Endothelial cell of umbilical vein (primary cell): ENCODE measurements at regions not wholly inside any gene's neighbourhood (a gene's known extent, or its start where the extent isn't known, plus 50 kb on each side); places are given as distances from the start of the nearest gene placed in this dataset.
A peak's percentile ranks its signal among the peaks of the same experiment; 100 is the strongest.

Source experiments
- BruUV-seq: library from RNA; stranded (reverse); fragments of 400-500 nt; replicated peaks from 2 replicates; lab custom pipeline; 2021; lab: Mats Ljungman, UMichigan
- CTCF ChIA-PET: fragments of 300-600, 350-600 bp; sonication (Branson Sonifier 250); formaldehyde crosslinking; loops from one replicate; lab custom pipeline; 2021; ENCODE audit warnings: antibody characterized with exemption, inconsistent platforms; lab: Charles Lee
- POLR2A ChIA-PET: fragments of 300-600, 350-600 bp; sonication (Branson Sonifier 250); formaldehyde crosslinking; loops from one replicate; lab custom pipeline; 2021; ENCODE audit warnings: antibody characterized with exemption, inconsistent platforms; lab: Charles Lee
- DNase-seq: peaks from one replicate; pipeline ENCODE4 v3.0.0-alpha.2; 2011; ENCODE audit warnings: low read depth, low spot score
- FAIRE-seq: peaks from 2 replicates; lab custom pipeline; 2011; peaks lifted over from hg19 to GRCh38; lab: Jason Lieb, UNC
- H2AFZ ChIP-seq: 2 replicates; pipeline ENCODE4 v1.6.0; 2012; ENCODE audit warnings: low read depth, low read length, control low read depth, inconsistent platforms
- H3K27ac ChIP-seq: 2 replicates; pipeline ENCODE4 v1.5.1; 2011; ENCODE audit warnings: low read depth, mild to moderate bottlenecking, control low read depth, low read length, moderate library complexity; ENCODE audit not compliant: insufficient read depth
- H3K27me3 ChIP-seq, 2 experiments: 2 replicates each; pipeline versions ENCODE4 v1.6.0 to v1.6.1; 2011; ENCODE audit warnings: low read length in 2 of 2, mixed read lengths in 1 of 2; ENCODE audit not compliant: control insufficient read depth in 2 of 2, insufficient read depth in 2 of 2
- H3K36me3 ChIP-seq, 2 experiments: 2 replicates in 1 of 2; 3 replicates in 1 of 2; pipeline ENCODE4 v1.5.1; 2011; ENCODE audit warnings: low read length in 2 of 2, mild to moderate bottlenecking in 1 of 2, moderate library complexity in 1 of 2; ENCODE audit not compliant: control insufficient read depth in 2 of 2, insufficient read depth in 2 of 2; ENCODE audit errors: extremely low read depth in 1 of 2
- H3K4me1 ChIP-seq: 3 replicates; pipeline ENCODE4 v1.5.1; 2011; ENCODE audit warnings: mild to moderate bottlenecking, low read length; ENCODE audit not compliant: control insufficient read depth, insufficient read depth; ENCODE audit errors: extremely low read depth
- H3K4me2 ChIP-seq: 2 replicates; pipeline ENCODE4 v1.6.1; 2011; ENCODE audit warnings: low read length, control low read depth, mixed read lengths; ENCODE audit not compliant: insufficient read depth
- H3K4me3 ChIP-seq, 3 experiments: fragments of 200-600 bp in 1 of 3; sonication (generic), shearing (Covaris generic) in 1 of 3; replicated peaks in 1 of 3; 2 replicates each; pipeline ENCODE4 v1.5.1; 2011 to 2016; ENCODE audit warnings: control low read depth in 3 of 3, low read length in 3 of 3, mild to moderate bottlenecking in 2 of 3, inconsistent platforms in 1 of 3, low read depth in 1 of 3, moderate library complexity in 1 of 3; ENCODE audit not compliant: insufficient read depth in 1 of 3
- H3K79me2 ChIP-seq: 2 replicates; pipeline ENCODE4 v1.6.0; 2012; ENCODE audit warnings: low read length, inconsistent platforms; ENCODE audit not compliant: control insufficient read depth, insufficient read depth
- H3K9ac ChIP-seq: replicated peaks from 2 replicates; pipeline ENCODE3; 2011; ENCODE audit warnings: low read length, control low read depth; ENCODE audit not compliant: insufficient read depth; ENCODE audit errors: extremely low read depth
- H3K9me1 ChIP-seq: replicated peaks from 3 replicates; pipeline ENCODE4 v1.6.0; 2011; ENCODE audit warnings: mild to moderate bottlenecking, low read length; ENCODE audit not compliant: control insufficient read depth, insufficient read depth; ENCODE audit errors: extremely low read depth
- H3K9me3 ChIP-seq: replicated peaks from 2 replicates; pipeline ENCODE4 v1.5.1; 2012; ENCODE audit warnings: low read length, inconsistent platforms; ENCODE audit not compliant: control insufficient read depth, insufficient read depth
- H4K20me1 ChIP-seq: replicated peaks from 2 replicates; pipeline ENCODE3; 2011; ENCODE audit warnings: mild to moderate bottlenecking, low read length; ENCODE audit not compliant: control insufficient read depth, insufficient read depth; ENCODE audit errors: extremely low read depth
- EZH2 ChIP-seq: IDR thresholded peaks from 2 replicates; pipeline ENCODE4 v1.6.1; 2012; ENCODE audit warnings: borderline replicate concordance, low read depth, mild to moderate bottlenecking, moderate library complexity, low read length, inconsistent platforms; ENCODE audit not compliant: severe bottlenecking
- FOS ChIP-seq: IDR thresholded peaks from 2 replicates; pipeline ENCODE4 v1.6.1; 2011; ENCODE audit warnings: mild to moderate bottlenecking, low read length, moderate library complexity, borderline replicate concordance; ENCODE audit not compliant: insufficient read depth
- GATA2 ChIP-seq: IDR thresholded peaks from 2 replicates; pipeline ENCODE4 v1.7.0; 2011; ENCODE audit warnings: low read depth, mild to moderate bottlenecking, moderate library complexity, mixed read lengths, low read length; ENCODE audit not compliant: insufficient read length, insufficient read depth
- JUN ChIP-seq: IDR thresholded peaks from 2 replicates; pipeline ENCODE4 v1.6.1; 2011; ENCODE audit warnings: borderline replicate concordance, low read depth; ENCODE audit not compliant: insufficient read length, insufficient read depth
- MYC ChIP-seq: IDR thresholded peaks from one replicate; pipeline ENCODE4 v1.6.1; 2011; ENCODE audit warnings: mild to moderate bottlenecking, low read depth, low read length
- POLR2AphosphoS5 ChIP-seq: IDR thresholded peaks from 2 replicates; pipeline ENCODE4 v1.6.1; 2012; ENCODE audit warnings: low read depth, mild to moderate bottlenecking, control low read depth, low read length, moderate library complexity; ENCODE audit not compliant: insufficient read depth
- dilution Hi-C: fragments of 300-500 bp; cut with MboI; formaldehyde crosslinking; loops from one replicate; pipeline ENCODE4 v1.15.0; 2019; ENCODE audit warnings: low sequenced_read_pairs; ENCODE audit not compliant: extremely low pct_ligation_motif_present
- intact Hi-C: fragments of 100-400 bp; cut with micrococcal nuclease; formaldehyde crosslinking; loops from one replicate; pipeline ENCODE4 v1.10.0; 2022
- TF ChIP-seq, protein P1 (sequence below), 2 donors: IDR thresholded peaks; 1 replicate in 1 of 2; 2 replicates in 1 of 2; pipeline ENCODE4 v1.5.1; 2011; ENCODE audit warnings: low read length in 2 of 2, mild to moderate bottlenecking in 2 of 2, moderate library complexity in 2 of 2, control low read depth in 1 of 2, inconsistent platforms in 1 of 2, low read depth in 1 of 2; ENCODE audit not compliant: insufficient read depth in 1 of 2; ENCODE audit errors: extremely low read depth in 1 of 2
- TF ChIP-seq, protein P2 (sequence below): IDR thresholded peaks from 2 replicates; pipeline ENCODE4 v1.6.1; 2011; ENCODE audit not compliant: insufficient read depth, insufficient read length

DNA sequence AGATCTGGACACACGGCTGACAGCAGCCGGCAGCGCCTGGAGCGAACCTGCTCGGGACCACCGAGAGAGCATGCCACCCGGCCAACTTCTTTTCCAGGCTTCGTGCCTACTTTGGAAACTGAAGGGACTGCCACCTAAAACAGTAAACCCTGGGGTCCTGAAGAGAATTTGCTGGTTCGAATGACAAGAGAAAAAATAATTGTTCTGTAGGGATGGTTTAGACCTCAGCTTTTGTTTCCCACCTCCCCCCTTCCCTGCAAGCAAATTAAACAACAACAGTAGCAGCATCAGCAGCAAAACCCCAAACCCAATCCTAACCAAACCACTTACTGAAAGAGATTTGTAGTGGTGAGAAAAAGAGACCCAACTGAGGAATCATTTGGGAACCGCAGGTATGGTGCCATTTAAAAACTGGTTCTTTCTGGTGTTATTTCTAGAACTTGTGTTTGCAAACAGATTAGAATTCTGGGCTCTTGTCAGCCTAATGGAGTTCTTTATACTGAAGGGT, 105.6 kb downstream of the LEPR start:
- no peaks in the 10 kb centered on the region for H4K20me1 ChIP-seq
- H3K27ac ChIP-seq, result no peak overlapping the region
- H3K9me1 ChIP-seq, result no peaks in the 10 kb centered on the region
- no peaks in the 10 kb centered on the region for H3K36me3 ChIP-seq
- ChIA-PET POLR2A (no interaction called here), CTCF (no interaction called here)
- FAIRE-seq (no peak), DNase-seq (peak; percentile 34)
- peak overlapping the region; percentile 79 for H3K4me2 ChIP-seq
- TF ChIP-seq GATA2 (no peak), MYC (no peak), EZH2 (no peak), JUN (no peak), POLR2AphosphoS5 (no peak), FOS (no peak)
- TF ChIP-seq, protein P1, sequence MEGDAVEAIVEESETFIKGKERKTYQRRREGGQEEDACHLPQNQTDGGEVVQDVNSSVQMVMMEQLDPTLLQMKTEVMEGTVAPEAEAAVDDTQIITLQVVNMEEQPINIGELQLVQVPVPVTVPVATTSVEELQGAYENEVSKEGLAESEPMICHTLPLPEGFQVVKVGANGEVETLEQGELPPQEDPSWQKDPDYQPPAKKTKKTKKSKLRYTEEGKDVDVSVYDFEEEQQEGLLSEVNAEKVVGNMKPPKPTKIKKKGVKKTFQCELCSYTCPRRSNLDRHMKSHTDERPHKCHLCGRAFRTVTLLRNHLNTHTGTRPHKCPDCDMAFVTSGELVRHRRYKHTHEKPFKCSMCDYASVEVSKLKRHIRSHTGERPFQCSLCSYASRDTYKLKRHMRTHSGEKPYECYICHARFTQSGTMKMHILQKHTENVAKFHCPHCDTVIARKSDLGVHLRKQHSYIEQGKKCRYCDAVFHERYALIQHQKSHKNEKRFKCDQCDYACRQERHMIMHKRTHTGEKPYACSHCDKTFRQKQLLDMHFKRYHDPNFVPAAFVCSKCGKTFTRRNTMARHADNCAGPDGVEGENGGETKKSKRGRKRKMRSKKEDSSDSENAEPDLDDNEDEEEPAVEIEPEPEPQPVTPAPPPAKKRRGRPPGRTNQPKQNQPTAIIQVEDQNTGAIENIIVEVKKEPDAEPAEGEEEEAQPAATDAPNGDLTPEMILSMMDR (IDR thresholded peaks at IDR 0.05; ENCODE audit: extremely low read depth in 1 of 2, insufficient read depth in 1 of 2, low read depth in 1 of 2, low read length in 2 of 2), result no peak
- TF ChIP-seq, protein P2, sequence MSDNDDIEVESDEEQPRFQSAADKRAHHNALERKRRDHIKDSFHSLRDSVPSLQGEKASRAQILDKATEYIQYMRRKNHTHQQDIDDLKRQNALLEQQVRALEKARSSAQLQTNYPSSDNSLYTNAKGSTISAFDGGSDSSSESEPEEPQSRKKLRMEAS, result no peak
- dilution Hi-C loops, result no loop called here
- no peaks in the 10 kb centered on the region for H3K27me3 ChIP-seq
- no peaks in the 10 kb centered on the region for H3K9me3 ChIP-seq
- no TSS peak for BruUV-seq
- H2AFZ ChIP-seq, result peak overlapping the region; percentile 73
- no peaks in the 10 kb centered on the region for H3K79me2 ChIP-seq
- intact Hi-C loops, result loop anchor here (2.0 to 5.0 kb wide), 4 partner anchors 91 to 464 kb away; partner anchors contain the start of genes LEPR and LEPROT
- peak overlapping the region; percentile 34 to 84 (median 38) for H3K4me3 ChIP-seq
- H3K9ac ChIP-seq, result peak overlapping the region; percentile 26
- H3K4me1 ChIP-seq, result peaks cover 27% of the 10 kb centered on the region
